Common myeloid progenitor, CD34-positive (primary cell): ENCODE measurements at regions not wholly inside any gene's neighbourhood (a gene's known extent, or its start where the extent isn't known, plus 50 kb on each side); places are given as distances from the start of the nearest gene placed in this dataset.

Experiments
- CTCF ChIA-PET: fragments of 350-600 bp; sonication (Branson Sonifier 250); formaldehyde crosslinking; loops from one replicate; lab custom pipeline; 2021; ENCODE audit warnings: antibody characterized with exemption; lab: Charles Lee
- POLR2A ChIA-PET: fragments of 350-600 bp; sonication (Branson Sonifier 250); formaldehyde crosslinking; loops from one replicate; lab custom pipeline; 2021; ENCODE audit warnings: antibody characterized with exemption; lab: Charles Lee
- DNase-seq, 3 donors: peaks; one replicate each; pipeline versions ENCODE4 v3.0.0 to v3.0.0-alpha.2; 2013
- H3K27ac ChIP-seq, 2 experiments: 1 replicate in 1 of 2; 2 replicates in 1 of 2; pipeline ENCODE4 v1.7.0; 2013; ENCODE audit warnings: inconsistent platforms in 2 of 2, low read length in 2 of 2, mild to moderate bottlenecking in 2 of 2, low read depth in 1 of 2, moderate library complexity in 1 of 2; ENCODE audit not compliant: severe bottlenecking in 2 of 2, insufficient read depth in 1 of 2, poor library complexity in 1 of 2
- H3K27me3 ChIP-seq, 5 experiments: replicated peaks in 2 of 5; 1 replicate in 3 of 5; 2 replicates in 2 of 5; pipeline versions ENCODE4 v1.6.1 to v1.7.0; 2013; ENCODE audit warnings: low read length in 4 of 5, mild to moderate bottlenecking in 2 of 5, moderate library complexity in 2 of 5, inconsistent platforms in 1 of 5; ENCODE audit not compliant: insufficient read depth in 5 of 5, control insufficient read depth in 4 of 5
- H3K36me3 ChIP-seq, 4 experiments: 1 replicate in 2 of 4; 2 replicates in 2 of 4; pipeline versions ENCODE4 v1.6.1 to v1.7.0; 2013; ENCODE audit warnings: low read length in 3 of 4, control low read depth in 1 of 4, mild to moderate bottlenecking in 1 of 4; ENCODE audit not compliant: control insufficient read depth in 4 of 4, insufficient read depth in 4 of 4
- H3K4me1 ChIP-seq, 4 experiments: 1 replicate in 3 of 4; 2 replicates in 1 of 4; pipeline versions ENCODE4 v1.6.1 to v1.7.1; 2013; ENCODE audit warnings: low read length in 3 of 4, mild to moderate bottlenecking in 3 of 4, control low read depth in 1 of 4, inconsistent platforms in 1 of 4, moderate library complexity in 1 of 4; ENCODE audit not compliant: control insufficient read depth in 4 of 4, insufficient read depth in 4 of 4; ENCODE audit errors: control extremely low read depth in 1 of 4
- H3K4me3 ChIP-seq, 7 experiments: 1 replicate in 4 of 7; 2 replicates in 3 of 7; pipeline versions ENCODE4 v1.5.1 to v1.7.0; 2013; ENCODE audit warnings: mild to moderate bottlenecking in 7 of 7, low read length in 6 of 7, moderate library complexity in 6 of 7, inconsistent platforms in 2 of 7, low read depth in 2 of 7, control low read depth in 1 of 7; ENCODE audit not compliant: insufficient read depth in 4 of 7, control insufficient read depth in 1 of 7; ENCODE audit errors: extremely low read depth in 1 of 7
- H3K9me3 ChIP-seq, 5 experiments: 1 replicate in 4 of 5; 2 replicates in 1 of 5; pipeline versions ENCODE4 v1.6.1 to v1.7.1; 2013; ENCODE audit warnings: low read length in 4 of 5, mild to moderate bottlenecking in 2 of 5, inconsistent platforms in 1 of 5, low read depth in 1 of 5, moderate library complexity in 1 of 5; ENCODE audit not compliant: control insufficient read depth in 4 of 5, insufficient read depth in 2 of 5; ENCODE audit errors: control extremely low read depth in 1 of 5
- WGBS: methylation state at CpG from one replicate; pipeline ENCODE4 v1.1.5; 2013; ENCODE audit not compliant: insufficient coverage; 5-methylcytosine and 5-hydroxymethylcytosine counted together

- no peak for DNase-seq
These were observed 66.2 kb upstream of the SLC7A11 start for GRCh38 chr4:138308356-138308755.

DNA sequence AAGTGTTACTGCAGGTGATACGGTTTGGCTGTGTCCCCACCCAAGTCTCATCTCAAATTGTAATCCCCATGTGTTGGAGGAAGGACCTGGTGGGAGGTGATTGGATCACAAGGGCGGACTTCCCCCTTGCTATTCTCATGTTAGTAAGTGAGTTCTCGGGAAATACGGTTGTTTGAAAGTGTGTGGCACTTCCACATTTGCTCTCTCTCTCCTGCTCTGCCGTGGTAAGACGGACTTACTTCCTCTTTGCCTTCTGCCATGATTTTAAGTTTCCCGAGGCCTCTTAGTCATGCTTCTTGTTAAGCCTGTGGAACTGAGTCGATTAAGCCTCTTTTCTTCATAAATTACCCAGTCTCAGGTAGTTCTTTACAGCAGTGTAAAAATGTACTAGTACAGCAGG lies 65.2 kb upstream of the SLC7A11 start:
- Histone ChIP-seq H3K9me3 (peaks cover 0 to 2% (median 0%) of the 10 kb centered on the region in 5 experiments), H3K4me3 (no peak overlapping the region), H3K27me3 (peaks cover 0 to 2% (median 0%) of the 10 kb centered on the region in 5 experiments), H3K36me3 (no peaks in the 10 kb centered on the region), H3K4me1 (no peaks in the 10 kb centered on the region), H3K27ac (no peak overlapping the region)
- ChIA-PET POLR2A (no interaction called here), CTCF (no interaction called here)
- 29% methylated on average over 5 of the region's 8 CpGs for WGBS
- DNase-seq: peak; percentile 5 to 70 (median 56)

More at GRCh38 chr4:138308356-138308755, 66.2 kb upstream of the SLC7A11 start:
- 94% methylated on average over 6 of the region's 7 CpGs for WGBS
- Histone ChIP-seq H3K27ac (no peak overlapping the region), H3K4me1 (no peaks in the 10 kb centered on the region), H3K4me3 (no peak overlapping the region), H3K36me3 (no peaks in the 10 kb centered on the region), H3K27me3 (peaks cover 0 to 4% (median 0%) of the 10 kb centered on the region in 5 experiments), H3K9me3 (peaks cover 0 to 2% (median 0%) of the 10 kb centered on the region in 5 experiments)
- CTCF ChIA-PET: no interaction called here
- POLR2A ChIA-PET: no interaction called here

DNA sequence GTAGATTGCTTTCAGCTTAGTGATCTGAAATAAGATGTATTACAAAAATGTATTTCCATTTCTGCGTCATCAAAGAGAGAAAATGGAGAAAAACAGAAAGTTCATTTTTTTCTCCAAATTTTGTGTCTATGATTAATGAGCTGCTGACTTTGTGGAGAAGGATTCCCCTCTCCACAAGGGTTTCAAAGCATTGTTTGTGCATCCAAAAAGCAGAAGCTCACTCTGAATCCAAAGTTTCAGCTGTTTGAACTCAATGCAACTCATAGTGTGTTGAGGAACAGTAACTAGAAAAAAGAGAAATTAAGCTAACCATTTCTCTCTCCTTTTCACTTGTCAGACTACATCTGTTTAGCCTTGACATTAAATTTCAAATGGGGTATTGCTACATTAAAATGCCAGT lies 62.9 kb upstream of the SLC7A11 start:
- DNase-seq: no peak
- no peak overlapping the region for H3K4me3 ChIP-seq
- H3K4me1 ChIP-seq: no peaks in the 10 kb centered on the region
- no CpG with 5 or more reads among the region's 1 CpG for WGBS
- H3K9me3 ChIP-seq: peaks cover 0 to 2% (median 0%) of the 10 kb centered on the region in 5 experiments
- POLR2A ChIA-PET: no interaction called here
- H3K36me3 ChIP-seq: no peaks in the 10 kb centered on the region
- no peak overlapping the region for H3K27ac ChIP-seq
- H3K27me3 ChIP-seq: peaks cover 0 to 1% (median 0%) of the 10 kb centered on the region in 5 experiments
- CTCF ChIA-PET: no interaction called here

GRCh38 chr4:138301536-138301935 lies 59.4 kb upstream of the SLC7A11 start:
- peaks cover 0 to 2% (median 0%) of the 10 kb centered on the region in 5 experiments for H3K27me3 ChIP-seq
- H3K27ac ChIP-seq: no peak overlapping the region
- no peaks in the 10 kb centered on the region for H3K4me1 ChIP-seq
- ChIA-PET POLR2A (no interaction called here), CTCF (no interaction called here)
- H3K36me3 ChIP-seq: no peaks in the 10 kb centered on the region
- H3K9me3 ChIP-seq: peaks cover 0 to 2% (median 0%) of the 10 kb centered on the region in 5 experiments
- no peak for DNase-seq
- H3K4me3 ChIP-seq: no peak overlapping the region
- 100% methylated on average over 1 of the region's 2 CpGs for WGBS

GRCh38 chr4:138300616-138301015 lies 58.5 kb upstream of the SLC7A11 start:
- DNase-seq: no peak
- Histone ChIP-seq H3K4me1 (no peaks in the 10 kb centered on the region), H3K36me3 (no peaks in the 10 kb centered on the region), H3K27me3 (peaks cover 0 to 2% (median 0%) of the 10 kb centered on the region in 5 experiments), H3K9me3 (peaks cover 0 to 2% (median 0%) of the 10 kb centered on the region in 5 experiments), H3K27ac (no peak overlapping the region), H3K4me3 (no peak overlapping the region)
- ChIA-PET CTCF (no interaction called here), POLR2A (no interaction called here)

GRCh38 chr4:138299881-138300280 lies 57.7 kb upstream of the SLC7A11 start:
- DNase-seq: no peak
- no peaks in the 10 kb centered on the region for H3K4me1 ChIP-seq
- H3K27ac ChIP-seq: no peak overlapping the region
- ChIA-PET CTCF (no interaction called here), POLR2A (no interaction called here)
- H3K9me3 ChIP-seq: peaks cover 0 to 2% (median 0%) of the 10 kb centered on the region in 5 experiments
- peaks cover 0 to 2% (median 0%) of the 10 kb centered on the region in 5 experiments for H3K27me3 ChIP-seq
- WGBS: 99% methylated on average over 5 of the region's 5 CpGs
- H3K36me3 ChIP-seq: no peaks in the 10 kb centered on the region
- no peak overlapping the region for H3K4me3 ChIP-seq

DNA sequence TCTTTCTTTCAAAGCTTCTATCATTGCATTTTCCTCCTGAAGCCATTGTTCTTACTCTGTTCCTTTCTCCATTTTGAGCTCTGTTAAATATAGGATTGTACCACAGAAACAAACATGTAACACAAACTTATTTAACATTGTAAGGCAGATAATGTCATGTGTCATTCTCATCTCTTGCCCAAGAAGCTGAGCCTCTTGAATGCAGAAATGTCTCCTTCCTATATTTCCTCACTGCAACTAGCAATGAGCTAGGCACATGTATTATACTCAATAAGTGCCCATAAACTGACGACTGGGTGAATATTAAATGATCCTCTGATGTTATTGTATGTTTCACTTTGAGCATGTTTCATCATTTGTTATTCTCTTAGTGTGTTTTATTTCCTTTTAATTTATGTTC lies 56.7 kb upstream of the SLC7A11 start:
- peak overlapping the region in 1 of 7 experiments; percentile 42 for H3K4me3 ChIP-seq
- ChIA-PET CTCF (no interaction called here), POLR2A (interaction anchor here (0.6 kb wide), 1 partner anchor 948 kb away, joined by 5 read pairs; no protein-coding TSS in a partner anchor)
- no peaks in the 10 kb centered on the region for H3K36me3 ChIP-seq
- no peaks in the 10 kb centered on the region for H3K4me1 ChIP-seq
- peaks cover 0 to 2% (median 0%) of the 10 kb centered on the region in 5 experiments for H3K9me3 ChIP-seq
- no peak overlapping the region for H3K27ac ChIP-seq
- DNase-seq: no peak
- WGBS: no CpG with 5 or more reads among the region's 1 CpG
- peaks cover 0 to 2% (median 0%) of the 10 kb centered on the region in 5 experiments for H3K27me3 ChIP-seq
